ENCODE measurements at regions not wholly inside any gene's neighbourhood (a gene's known extent, or its start where the extent isn't known, plus 50 kb on each side); places are given as distances from the start of the nearest gene placed in this dataset.

- H3K9me3 Mint-ChIP-seq: peaks cover 0 to 4% (median 0%) of the 10 kb centered on the region in 3 donors
- H3K4me3 Mint-ChIP-seq: no peak overlapping the region
These were observed 436.6 kb upstream of the MPDZ start for GRCh38 chr9:13716090-13716489.

GRCh38 chr9:13715430-13715829, 435.9 kb upstream of the MPDZ start:
- no peak overlapping the region for H3K4me3 Mint-ChIP-seq
- peaks cover 0 to 4% (median 0%) of the 10 kb centered on the region in 3 donors for H3K9me3 Mint-ChIP-seq
- H3K4me1 Mint-ChIP-seq: no peaks in the 10 kb centered on the region
- no peaks in the 10 kb centered on the region for H3K27me3 Mint-ChIP-seq
- no peak overlapping the region for H3K27ac Mint-ChIP-seq
- no peaks in the 10 kb centered on the region for H3K36me3 Mint-ChIP-seq

More at GRCh38 chr9:13716090-13716489, 436.6 kb upstream of the MPDZ start:
- no peaks in the 10 kb centered on the region for H3K4me1 Mint-ChIP-seq
- no peaks in the 10 kb centered on the region for H3K27me3 Mint-ChIP-seq
- H3K36me3 Mint-ChIP-seq: no peaks in the 10 kb centered on the region
- no peak overlapping the region for H3K27ac Mint-ChIP-seq

- Mint-ChIP-seq H3K36me3 (no peaks in the 10 kb centered on the region), H3K9me3 (peaks cover 0 to 6% (median 5%) of the 10 kb centered on the region in 3 donors), H3K27me3 (no peaks in the 10 kb centered on the region), H3K4me1 (no peaks in the 10 kb centered on the region), H3K27ac (no peak overlapping the region), H3K4me3 (no peak overlapping the region)
These were observed 428.4 kb upstream of the MPDZ start for GRCh38 chr9:13707612-13708576.

GRCh38 chr9:13705918-13706317, 426.4 kb upstream of the MPDZ start:
- Mint-ChIP-seq H3K4me1 (no peaks in the 10 kb centered on the region), H3K36me3 (no peaks in the 10 kb centered on the region), H3K27ac (no peak overlapping the region), H3K27me3 (no peaks in the 10 kb centered on the region), H3K4me3 (no peak overlapping the region), H3K9me3 (peaks cover 0 to 6% (median 5%) of the 10 kb centered on the region in 3 donors)

GRCh38 chr9:13705373-13705772, 425.9 kb upstream of the MPDZ start:
- H3K27me3 Mint-ChIP-seq: no peaks in the 10 kb centered on the region
- no peaks in the 10 kb centered on the region for H3K4me1 Mint-ChIP-seq
- H3K36me3 Mint-ChIP-seq: no peaks in the 10 kb centered on the region
- no peak overlapping the region for H3K4me3 Mint-ChIP-seq
- H3K9me3 Mint-ChIP-seq: peaks cover 0 to 6% (median 5%) of the 10 kb centered on the region in 3 donors
- H3K27ac Mint-ChIP-seq: no peak overlapping the region

- Mint-ChIP-seq H3K4me1 (no peaks in the 10 kb centered on the region), H3K4me3 (no peak overlapping the region), H3K27ac (no peak overlapping the region), H3K36me3 (no peaks in the 10 kb centered on the region), H3K9me3 (peaks cover 2 to 13% (median 8%) of the 10 kb centered on the region in 3 donors), H3K27me3 (no peaks in the 10 kb centered on the region)
These were observed 411.1 kb upstream of the MPDZ start for GRCh38 chr9:13690595-13690994.

GRCh38 chr9:13689925-13690324, 410.4 kb upstream of the MPDZ start:
- Mint-ChIP-seq H3K27me3 (no peaks in the 10 kb centered on the region), H3K9me3 (peaks cover 2 to 13% (median 8%) of the 10 kb centered on the region in 3 donors), H3K27ac (no peak overlapping the region), H3K4me3 (no peak overlapping the region), H3K4me1 (no peaks in the 10 kb centered on the region), H3K36me3 (no peaks in the 10 kb centered on the region)

GRCh38 chr9:13688990-13689600, 409.6 kb upstream of the MPDZ start:
- H3K4me3 Mint-ChIP-seq: no peak overlapping the region
- H3K4me1 Mint-ChIP-seq: no peaks in the 10 kb centered on the region
- H3K9me3 Mint-ChIP-seq: peaks cover 0 to 13% (median 8%) of the 10 kb centered on the region in 3 donors
- H3K27ac Mint-ChIP-seq: no peak overlapping the region
- H3K36me3 Mint-ChIP-seq: no peaks in the 10 kb centered on the region
- no peaks in the 10 kb centered on the region for H3K27me3 Mint-ChIP-seq

- H3K4me1 Mint-ChIP-seq: no peaks in the 10 kb centered on the region
These were observed 408.9 kb upstream of the MPDZ start for GRCh38 chr9:13688223-13688989.

GRCh38 chr9:13684656-13685055, 405.2 kb upstream of the MPDZ start:
- peaks cover 0 to 4% (median 4%) of the 10 kb centered on the region in 3 donors for H3K9me3 Mint-ChIP-seq
- no peaks in the 10 kb centered on the region for H3K27me3 Mint-ChIP-seq
- H3K36me3 Mint-ChIP-seq: no peaks in the 10 kb centered on the region
- H3K4me3 Mint-ChIP-seq: no peak overlapping the region
- no peak overlapping the region for H3K27ac Mint-ChIP-seq
- H3K4me1 Mint-ChIP-seq: no peaks in the 10 kb centered on the region

More at GRCh38 chr9:13688223-13688989, 408.9 kb upstream of the MPDZ start:
- Mint-ChIP-seq H3K27ac (no peak overlapping the region), H3K27me3 (no peaks in the 10 kb centered on the region), H3K4me3 (no peak overlapping the region), H3K36me3 (no peaks in the 10 kb centered on the region), H3K9me3 (peaks cover 0 to 13% (median 8%) of the 10 kb centered on the region in 3 donors)

- Mint-ChIP-seq H3K4me1 (no peaks in the 10 kb centered on the region), H3K27ac (no peak overlapping the region), H3K9me3 (peaks cover 2 to 25% (median 3%) of the 10 kb centered on the region in 3 donors), H3K27me3 (no peaks in the 10 kb centered on the region), H3K4me3 (no peak overlapping the region), H3K36me3 (no peaks in the 10 kb centered on the region)
These were observed 398.3 kb upstream of the MPDZ start for GRCh38 chr9:13677801-13678200.

GRCh38 chr9:13675638-13676000, 396.1 kb upstream of the MPDZ start:
- no peaks in the 10 kb centered on the region for H3K36me3 Mint-ChIP-seq
- no peaks in the 10 kb centered on the region for H3K4me1 Mint-ChIP-seq
- peaks cover 2 to 25% (median 4%) of the 10 kb centered on the region in 3 donors for H3K9me3 Mint-ChIP-seq
- no peak overlapping the region for H3K4me3 Mint-ChIP-seq
- no peak overlapping the region for H3K27ac Mint-ChIP-seq
- no peaks in the 10 kb centered on the region for H3K27me3 Mint-ChIP-seq

GRCh38 chr9:13674926-13675637, 395.6 kb upstream of the MPDZ start:
- Mint-ChIP-seq H3K9me3 (peaks cover 2 to 25% (median 4%) of the 10 kb centered on the region in 3 donors), H3K27me3 (no peaks in the 10 kb centered on the region), H3K27ac (no peak overlapping the region), H3K4me1 (no peaks in the 10 kb centered on the region), H3K4me3 (no peak overlapping the region), H3K36me3 (no peaks in the 10 kb centered on the region)

- peaks cover 2 to 29% (median 9%) of the 10 kb centered on the region in 3 donors for H3K9me3 Mint-ChIP-seq
- no peaks in the 10 kb centered on the region for H3K27me3 Mint-ChIP-seq
- H3K4me1 Mint-ChIP-seq: no peaks in the 10 kb centered on the region
- H3K4me3 Mint-ChIP-seq: no peak overlapping the region
- H3K36me3 Mint-ChIP-seq: no peaks in the 10 kb centered on the region
- no peak overlapping the region for H3K27ac Mint-ChIP-seq
These were observed 393.9 kb upstream of the MPDZ start for GRCh38 chr9:13673348-13673747.
